ENCODE measurements at regions not wholly inside any gene's neighbourhood (a gene's known extent, or its start where the extent isn't known, plus 50 kb on each side); places are given as distances from the start of the nearest gene placed in this dataset.

DNA sequence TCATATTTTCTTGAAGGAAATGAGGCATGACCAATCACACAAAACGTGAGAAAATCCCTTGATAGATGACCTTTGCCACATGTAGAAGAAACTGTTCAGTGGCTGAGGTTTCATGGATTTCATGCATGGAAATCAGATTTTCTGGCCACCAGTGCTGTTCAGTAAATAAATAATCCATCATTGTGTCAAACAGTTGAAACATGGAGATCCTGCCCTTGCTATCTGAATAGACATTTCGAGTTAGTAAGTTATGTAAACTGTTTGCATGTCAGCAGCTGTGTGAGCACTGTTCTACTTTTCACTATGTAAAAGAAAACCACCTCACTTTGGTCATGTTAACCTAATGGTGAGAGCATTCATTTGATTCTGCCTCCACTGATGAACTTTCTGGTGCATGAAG is 793.9 kb upstream of the EPHA7 start:
- no peaks in the 10 kb centered on the region for H3K36me3 ChIP-seq (ENCODE audit: low read depth, missing control alignments)
- H3K4me3 ChIP-seq = no peak overlapping the region
- no peaks in the 10 kb centered on the region for H3K4me1 ChIP-seq
- 52 to 55% methylated on average over 2 of the region's 2 CpGs for WGBS, 2 donors
- no peak for DNase-seq
- intact Hi-C loops (cut with DNase I; ENCODE audit: low total_unique reads) = no loop called here
- H3K9me3 ChIP-seq = no peaks in the 10 kb centered on the region
- no peaks in the 10 kb centered on the region for H3K27me3 ChIP-seq
- TF ChIP-seq, protein P1, sequence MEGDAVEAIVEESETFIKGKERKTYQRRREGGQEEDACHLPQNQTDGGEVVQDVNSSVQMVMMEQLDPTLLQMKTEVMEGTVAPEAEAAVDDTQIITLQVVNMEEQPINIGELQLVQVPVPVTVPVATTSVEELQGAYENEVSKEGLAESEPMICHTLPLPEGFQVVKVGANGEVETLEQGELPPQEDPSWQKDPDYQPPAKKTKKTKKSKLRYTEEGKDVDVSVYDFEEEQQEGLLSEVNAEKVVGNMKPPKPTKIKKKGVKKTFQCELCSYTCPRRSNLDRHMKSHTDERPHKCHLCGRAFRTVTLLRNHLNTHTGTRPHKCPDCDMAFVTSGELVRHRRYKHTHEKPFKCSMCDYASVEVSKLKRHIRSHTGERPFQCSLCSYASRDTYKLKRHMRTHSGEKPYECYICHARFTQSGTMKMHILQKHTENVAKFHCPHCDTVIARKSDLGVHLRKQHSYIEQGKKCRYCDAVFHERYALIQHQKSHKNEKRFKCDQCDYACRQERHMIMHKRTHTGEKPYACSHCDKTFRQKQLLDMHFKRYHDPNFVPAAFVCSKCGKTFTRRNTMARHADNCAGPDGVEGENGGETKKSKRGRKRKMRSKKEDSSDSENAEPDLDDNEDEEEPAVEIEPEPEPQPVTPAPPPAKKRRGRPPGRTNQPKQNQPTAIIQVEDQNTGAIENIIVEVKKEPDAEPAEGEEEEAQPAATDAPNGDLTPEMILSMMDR (IDR thresholded peaks at IDR 0.05) = no peak
- TF ChIP-seq POLR2A (IDR thresholded peaks at IDR 0.05) = no peak
- no peak overlapping the region for H3K27ac ChIP-seq

DNA sequence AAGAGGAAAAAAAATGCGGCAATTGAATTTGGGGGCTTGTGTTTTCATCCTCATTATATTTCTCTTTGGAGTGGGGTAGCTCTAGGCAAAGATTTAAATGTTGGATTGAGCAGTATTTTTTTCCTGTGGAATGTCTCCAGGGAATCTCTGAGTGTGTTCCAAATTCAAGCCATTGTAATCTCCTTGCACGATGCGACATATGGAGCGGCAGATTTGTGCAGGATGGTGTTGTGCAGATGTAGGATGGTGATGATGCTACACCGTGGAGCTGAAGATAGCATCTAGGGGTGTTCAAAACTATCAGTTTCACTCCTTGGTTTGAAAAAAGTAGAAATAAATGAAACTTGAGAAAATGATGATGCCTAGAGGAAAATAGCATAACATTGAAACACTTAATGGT is 777.5 kb upstream of the EPHA7 start:
- TF ChIP-seq, protein P1 (IDR thresholded peaks at IDR 0.05) = no peak
- TF ChIP-seq POLR2A (IDR thresholded peaks at IDR 0.05) = no peak
- no peak for DNase-seq
- intact Hi-C loops (cut with DNase I; ENCODE audit: low total_unique reads) = no loop called here
- WGBS, 2 donors = 80 to 87% methylated on average over 5 of the region's 5 CpGs
- Histone ChIP-seq H3K4me3 (no peak overlapping the region), H3K9me3 (no peaks in the 10 kb centered on the region), H3K4me1 (no peaks in the 10 kb centered on the region), H3K27ac (no peak overlapping the region), H3K27me3 (no peaks in the 10 kb centered on the region), H3K36me3 (ENCODE audit: low read depth, missing control alignments) (no peaks in the 10 kb centered on the region)

DNA sequence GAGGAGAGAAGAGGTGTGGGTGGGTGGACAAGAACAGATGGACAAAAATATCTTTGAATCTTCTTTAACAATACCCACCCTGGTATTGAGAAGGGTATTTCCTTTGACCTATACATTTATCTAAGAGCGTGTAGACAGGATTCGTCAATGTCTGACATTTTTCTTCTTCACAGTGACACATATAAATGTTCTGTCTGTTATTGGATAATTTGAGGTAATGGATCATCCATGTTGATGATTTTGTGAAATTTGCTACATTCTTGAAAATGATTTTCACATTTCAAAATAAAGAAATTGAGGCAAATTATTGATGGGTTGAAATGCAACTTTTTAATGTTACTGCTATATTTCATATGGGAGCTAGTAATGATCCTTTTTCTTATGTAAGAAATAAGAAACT is 770.7 kb upstream of the EPHA7 start:
- H3K36me3 ChIP-seq (ENCODE audit: low read depth, missing control alignments) = no peaks in the 10 kb centered on the region
- intact Hi-C loops (cut with DNase I; ENCODE audit: low total_unique reads) = no loop called here
- TF ChIP-seq, protein P1 (IDR thresholded peaks at IDR 0.05) = no peak
- no peak for TF ChIP-seq POLR2A (IDR thresholded peaks at IDR 0.05)

DNA sequence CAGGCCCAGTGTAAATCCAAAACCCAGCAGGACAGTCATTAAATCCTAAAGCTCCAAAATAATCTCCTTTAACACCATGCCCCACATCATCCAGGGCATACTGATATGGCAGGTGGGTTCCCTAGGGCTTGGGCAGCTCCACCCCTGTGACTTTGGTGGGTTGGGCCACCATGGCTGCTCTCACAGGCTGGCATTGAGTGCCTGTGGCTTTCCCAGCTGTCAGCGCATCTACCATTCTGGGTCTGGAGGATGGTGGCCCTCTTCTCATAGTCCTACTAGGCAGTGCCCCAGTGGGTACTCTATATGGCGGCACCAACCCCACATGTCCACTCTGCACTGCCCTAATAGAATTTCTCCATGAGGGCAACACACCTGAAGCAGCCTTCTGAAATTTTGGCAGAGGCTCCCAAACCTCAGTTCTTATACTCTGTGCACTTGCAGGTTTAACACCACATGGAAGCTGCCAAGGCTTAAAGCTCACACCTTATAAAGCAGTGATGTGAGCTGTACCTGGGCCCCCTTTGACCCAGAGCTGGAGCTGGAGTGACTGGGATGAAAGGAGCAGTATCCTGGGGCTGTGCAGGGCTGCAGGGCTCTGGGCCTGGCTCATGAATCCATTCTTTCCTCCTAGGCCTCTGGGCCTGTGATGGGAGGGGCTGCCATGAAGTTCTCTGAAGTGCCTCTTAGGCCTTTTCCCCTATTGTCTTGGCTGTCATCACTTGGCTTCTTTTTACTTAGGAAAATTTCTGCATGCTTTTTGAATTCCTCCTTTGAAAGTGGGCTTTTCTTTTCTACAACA is 765.5 kb upstream of the EPHA7 start:
- TF ChIP-seq, protein P1 (IDR thresholded peaks at IDR 0.05) = no peak
- TF ChIP-seq POLR2A (IDR thresholded peaks at IDR 0.05) = no peak
- Histone ChIP-seq H3K27ac (no peak overlapping the region), H3K4me3 (no peak overlapping the region), H3K4me1 (no peaks in the 10 kb centered on the region), H3K36me3 (ENCODE audit: low read depth, missing control alignments) (no peaks in the 10 kb centered on the region), H3K27me3 (no peaks in the 10 kb centered on the region), H3K9me3 (no peaks in the 10 kb centered on the region)
- WGBS, 2 donors = 78 to 95% methylated on average over 2 of the region's 2 CpGs
- intact Hi-C loops (cut with DNase I; ENCODE audit: low total_unique reads) = no loop called here
- DNase-seq = no peak

More for the DNA sequence above, 770.7 kb upstream of the EPHA7 start:
- Histone ChIP-seq H3K27ac (no peak overlapping the region), H3K9me3 (no peaks in the 10 kb centered on the region), H3K4me3 (no peak overlapping the region), H3K27me3 (no peaks in the 10 kb centered on the region), H3K4me1 (no peaks in the 10 kb centered on the region)
- no peak for DNase-seq
- WGBS, 2 donors = 88 to 91% methylated on average over 2 of the region's 2 CpGs

DNA sequence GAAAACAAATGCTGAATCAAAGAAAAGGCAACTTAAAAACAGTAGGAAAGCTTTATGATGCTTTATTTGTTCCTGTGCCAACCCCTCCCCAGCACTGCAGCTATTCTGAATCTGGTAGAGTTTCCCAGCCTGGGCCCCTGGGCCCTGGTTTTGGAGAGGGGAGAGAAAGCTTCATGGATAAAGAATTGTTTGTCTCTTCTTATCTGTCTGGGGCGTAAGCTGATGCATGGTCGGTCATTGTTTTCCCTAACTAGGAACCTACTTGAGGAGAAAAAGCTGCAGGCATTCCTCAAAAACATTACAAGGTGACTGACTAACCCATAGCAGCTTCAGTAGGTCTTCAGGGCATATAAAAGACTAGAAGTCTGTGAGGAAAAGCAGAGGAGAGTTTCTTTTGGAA is 758.1 kb upstream of the EPHA7 start:
- intact Hi-C loops (cut with DNase I; ENCODE audit: low total_unique reads) = no loop called here
- no peaks in the 10 kb centered on the region for H3K4me1 ChIP-seq
- TF ChIP-seq, protein P1 (IDR thresholded peaks at IDR 0.05) = no peak
- TF ChIP-seq POLR2A (IDR thresholded peaks at IDR 0.05) = no peak
- H3K4me3 ChIP-seq = no peak overlapping the region
- no peak for DNase-seq
- H3K27ac ChIP-seq = no peak overlapping the region
- no peaks in the 10 kb centered on the region for H3K36me3 ChIP-seq (ENCODE audit: low read depth, missing control alignments)
- no peaks in the 10 kb centered on the region for H3K27me3 ChIP-seq
- H3K9me3 ChIP-seq = no peaks in the 10 kb centered on the region
- WGBS, 2 donors = 25 to 38% methylated on average over 2 of the region's 2 CpGs
